PC-9 (cell line): ENCODE measurements at regions not wholly inside any gene's neighbourhood (a gene's known extent, or its start where the extent isn't known, plus 50 kb on each side); places are given as distances from the start of the nearest gene placed in this dataset.
A peak's percentile ranks its signal among the peaks of the same experiment; 100 is the strongest.
"Not testable (repeated sequence)": the region's sequence is repeated elsewhere in the genome, so short reads cannot be mapped to it uniquely, and the experiment has no call there.

Experiments
- BruUV-seq: library from RNA; stranded (reverse); fragments of 400-500 nt; replicated peaks from 2 replicates; lab custom pipeline; 2021; lab: Mats Ljungman, UMichigan
- CTCF ChIA-PET: fragments of 300-600 bp; sonication (Branson Sonifier 250); formaldehyde crosslinking; loops from one replicate; lab custom pipeline; 2022; ENCODE audit warnings: antibody characterized with exemption; lab: Charles Lee
- POLR2A ChIA-PET: fragments of 300-600 bp; sonication (Branson Sonifier 250); formaldehyde crosslinking; loops from one replicate; lab custom pipeline; 2022; ENCODE audit warnings: antibody characterized with exemption; ENCODE audit not compliant: unreplicated experiment; lab: Charles Lee
- DNase-seq, 2 experiments: peaks; one replicate each; pipeline versions ENCODE4 v3.0.0 to v3.0.0-alpha.2; 2015 to 2022; ENCODE audit warnings: mixed read lengths in 1 of 2
- H2AFZ ChIP-seq: fragments of 200-600 bp; sonication (generic); 2 replicates; pipeline ENCODE4 v1.8.1; 2017; ENCODE audit warnings: antibody characterized with exemption
- H3F3A ChIP-seq: fragments of 200-600 bp; sonication (generic); 2 replicates; pipeline ENCODE4 v1.8.1; 2017; ENCODE audit warnings: antibody characterized with exemption, mild to moderate bottlenecking, low read depth; ENCODE audit not compliant: insufficient read depth
- H3K27ac ChIP-seq: fragments of 200-600 bp; sonication (generic); 2 replicates; pipeline ENCODE4 v1.6.1; 2016; ENCODE audit warnings: mixed run types
- H3K27me3 ChIP-seq: fragments of 200-600 bp; sonication (generic); 2 replicates; pipeline ENCODE4 v1.6.1; 2016; ENCODE audit warnings: low read depth, mixed run types; ENCODE audit not compliant: insufficient read depth
- H3K36me3 ChIP-seq: fragments of 200-600 bp; sonication (generic); 2 replicates; pipeline ENCODE4 v1.6.1; 2016; ENCODE audit warnings: low read depth, mixed run types
- H3K4me1 ChIP-seq: fragments of 200-600 bp; sonication (generic); replicated peaks from 2 replicates; pipeline ENCODE4 v1.6.1; 2016; ENCODE audit warnings: mixed run types; ENCODE audit not compliant: insufficient read depth
- H3K4me2 ChIP-seq: fragments of 200-600 bp; sonication (generic); 2 replicates; pipeline ENCODE4 v1.6.1; 2017; ENCODE audit warnings: mixed run types
- H3K4me3 ChIP-seq: fragments of 200-600 bp; sonication (generic); 2 replicates; pipeline ENCODE4 v1.6.1; 2016; ENCODE audit warnings: mixed run types
- H3K79me2 ChIP-seq: fragments of 200-600 bp; sonication (generic); 2 replicates; pipeline ENCODE4 v1.6.1; 2017; ENCODE audit warnings: low read depth, mixed run types
- H3K9me2 ChIP-seq: fragments of 200-600 bp; sonication (generic); 2 replicates; pipeline ENCODE4 v1.8.1; 2017; ENCODE audit warnings: mild to moderate bottlenecking; ENCODE audit not compliant: insufficient read depth
- H3K9me3 ChIP-seq: fragments of 200-600 bp; sonication (generic); 2 replicates; pipeline ENCODE4 v1.8.1; 2016; ENCODE audit warnings: low read depth; ENCODE audit not compliant: insufficient read depth
- H4K20me1 ChIP-seq: fragments of 200-600 bp; sonication (generic); 2 replicates; pipeline ENCODE4 v1.8.1; 2017; ENCODE audit not compliant: insufficient read depth
- CTCF ChIP-seq: fragments of 200-600 bp; sonication (generic); conservative IDR thresholded peaks from 2 replicates; pipeline ENCODE4 v1.6.1; 2017; ENCODE audit warnings: mixed run types, antibody characterized with exemption, mild to moderate bottlenecking, moderate library complexity
- EZH2 ChIP-seq: fragments of 200-600 bp; sonication (generic); IDR thresholded peaks from 2 replicates; pipeline ENCODE4 v1.8.0; 2017; ENCODE audit warnings: antibody characterized with exemption, low read depth
- intact Hi-C: fragments of 100-400 bp; cut with micrococcal nuclease; formaldehyde crosslinking; loops from one replicate; pipeline ENCODE4 v1.10.0; 2022; ENCODE audit not compliant: unreplicated experiment

DNA sequence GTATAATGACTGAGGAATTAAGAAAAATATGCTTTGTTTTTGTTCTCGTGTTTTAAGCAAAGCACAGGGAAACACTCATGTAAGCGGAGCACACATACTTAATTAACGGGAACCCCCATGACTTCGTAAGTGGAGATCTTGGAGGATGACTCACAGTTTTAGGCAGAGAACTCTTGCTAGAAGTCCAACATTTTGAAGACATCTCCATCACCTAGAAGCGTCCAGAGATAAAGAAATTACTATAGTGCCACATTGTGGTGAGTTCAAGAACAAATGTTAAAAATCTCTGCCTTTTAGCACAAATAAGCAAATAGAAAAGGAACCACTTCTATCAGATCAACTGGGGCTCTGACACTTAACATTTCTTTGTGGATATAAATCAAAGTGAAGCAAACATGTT lies 194.1 kb upstream of the ARHGEF26 start:
- intact Hi-C loops: loop anchor here (1.0 to 10.0 kb wide), 4 partner anchors 332 to 901 kb away; no protein-coding TSS in a partner anchor

GRCh38 chr3:153928851-153929250 lies 192.3 kb upstream of the ARHGEF26 start:
- Histone ChIP-seq H2AFZ (no peak overlapping the region), H3F3A (no peaks in the 10 kb centered on the region), H3K36me3 (no peaks in the 10 kb centered on the region), H3K9me2 (no peaks in the 10 kb centered on the region), H3K4me2 (no peak overlapping the region), H3K9me3 (no peaks in the 10 kb centered on the region), H4K20me1 (no peaks in the 10 kb centered on the region), H3K4me3 (no peak overlapping the region), H3K4me1 (no peaks in the 10 kb centered on the region), H3K79me2 (no peaks in the 10 kb centered on the region), H3K27ac (no peak overlapping the region), H3K27me3 (no peaks in the 10 kb centered on the region)
- DNase-seq: no peak
- TF ChIP-seq CTCF (no peak), EZH2 (no peak)
- intact Hi-C loops: loop anchor here (5.0 to 10.0 kb wide), 2 partner anchors 334 to 887 kb away; no protein-coding TSS in a partner anchor
- BruUV-seq: no TSS peak
- ChIA-PET POLR2A (no interaction called here), CTCF (no interaction called here)

More for the DNA sequence above, 194.1 kb upstream of the ARHGEF26 start:
- BruUV-seq: no TSS peak
- Histone ChIP-seq H3K4me2 (no peak overlapping the region), H2AFZ (no peak overlapping the region), H3K27me3 (no peaks in the 10 kb centered on the region), H3K9me2 (no peaks in the 10 kb centered on the region), H3K27ac (no peak overlapping the region), H3K79me2 (no peaks in the 10 kb centered on the region), H3K4me1 (no peaks in the 10 kb centered on the region), H3K9me3 (no peaks in the 10 kb centered on the region), H3K36me3 (no peaks in the 10 kb centered on the region), H3F3A (no peaks in the 10 kb centered on the region), H4K20me1 (no peaks in the 10 kb centered on the region), H3K4me3 (no peak overlapping the region)
- TF ChIP-seq EZH2: no peak
- TF ChIP-seq CTCF: peak; percentile 60
- POLR2A ChIA-PET: no interaction called here
- no peak for DNase-seq
- CTCF ChIA-PET: no interaction called here

DNA sequence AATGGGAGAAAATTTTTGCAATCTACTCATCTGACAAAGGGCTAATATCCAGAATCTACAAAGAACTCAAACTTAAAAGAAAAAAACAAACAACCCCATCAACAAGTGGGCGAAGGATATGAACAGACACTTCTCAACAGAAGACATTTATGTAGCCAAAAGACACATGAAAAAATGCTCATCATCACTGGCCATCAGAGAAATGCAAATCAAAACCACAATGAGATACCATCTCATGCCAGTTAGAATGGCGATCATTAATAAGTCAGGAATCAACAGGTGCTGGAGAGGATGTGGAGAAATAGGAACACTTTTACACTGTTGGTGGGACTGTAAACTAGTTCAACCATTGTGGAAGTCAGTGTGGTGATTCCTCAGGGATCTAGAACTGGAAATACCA lies 187.7 kb upstream of the ARHGEF26 start:
- H3K36me3 ChIP-seq, H2AFZ ChIP-seq, H3K9me3 ChIP-seq, POLR2A ChIA-PET, H3K4me1 ChIP-seq, H3K27ac ChIP-seq, H3K27me3 ChIP-seq, BruUV-seq, H3K79me2 ChIP-seq, intact Hi-C loops, H4K20me1 ChIP-seq, DNase-seq, H3F3A ChIP-seq, H3K9me2 ChIP-seq, H3K4me2 ChIP-seq, H3K4me3 ChIP-seq, CTCF ChIA-PET: not testable (repeated sequence)

- no peak for DNase-seq
- H2AFZ ChIP-seq: peak overlapping the region; percentile 0; the same call in 1 of the 2 replicates
- BruUV-seq: no TSS peak
- no peaks in the 10 kb centered on the region for H3K36me3 ChIP-seq
- no peaks in the 10 kb centered on the region for H3K27me3 ChIP-seq
- CTCF ChIA-PET: no interaction called here
- no peak overlapping the region for H3K4me3 ChIP-seq
- H3K9me3 ChIP-seq: no peaks in the 10 kb centered on the region
- H3K27ac ChIP-seq: no peak overlapping the region
- H3K79me2 ChIP-seq: no peaks in the 10 kb centered on the region
- intact Hi-C loops: no loop called here
- POLR2A ChIA-PET: no interaction called here
- no peak overlapping the region for H3K4me2 ChIP-seq
- H3K9me2 ChIP-seq: no peaks in the 10 kb centered on the region
- TF ChIP-seq EZH2 (no peak), CTCF (no peak)
- no peaks in the 10 kb centered on the region for H4K20me1 ChIP-seq
- H3F3A ChIP-seq: no peaks in the 10 kb centered on the region
- H3K4me1 ChIP-seq: no peaks in the 10 kb centered on the region
These were observed 177.1 kb upstream of the ARHGEF26 start for GRCh38 chr3:153944084-153944483.
